Neutrophil (primary cell): ENCODE measurements at regions not wholly inside any gene's neighbourhood (a gene's known extent, or its start where the extent isn't known, plus 50 kb on each side); places are given as distances from the start of the nearest gene placed in this dataset.

Source experiments
- H3K27ac ChIP-seq: fragments of 200-600 bp; sonication (generic); 2 replicates; pipeline ENCODE4 v1.5.1; 2016; ENCODE audit warnings: mild to moderate bottlenecking, moderate library complexity
- H3K27me3 ChIP-seq: fragments of 200-600 bp; sonication (generic); 2 replicates; pipeline ENCODE4 v1.6.0; 2016; ENCODE audit warnings: mild to moderate bottlenecking
- H3K36me3 ChIP-seq: fragments of 200-600 bp; sonication (generic); 2 replicates; pipeline ENCODE4 v1.5.1; 2017
- H3K4me1 ChIP-seq, 2 experiments: fragments of 200-600 bp in 1 of 2; sonication (generic) in 1 of 2; 1 replicate in 1 of 2; 2 replicates in 1 of 2; pipeline versions ENCODE4 v1.5.1 to v1.6.1; 2013 to 2016; ENCODE audit warnings: low read depth in 1 of 2, low read length in 1 of 2, mild to moderate bottlenecking in 1 of 2, moderate library complexity in 1 of 2; ENCODE audit not compliant: control insufficient read depth in 1 of 2, insufficient read depth in 1 of 2
- H3K4me3 ChIP-seq, 2 experiments: fragments of 200-600 bp in 1 of 2; sonication (generic) in 1 of 2; 1 replicate in 1 of 2; 2 replicates in 1 of 2; pipeline ENCODE4 v1.5.1; 2013 to 2016; ENCODE audit warnings: low read depth in 1 of 2, low read length in 1 of 2, mild to moderate bottlenecking in 1 of 2, moderate library complexity in 1 of 2
- H3K9me3 ChIP-seq: fragments of 200-600 bp; sonication (generic); 2 replicates; pipeline ENCODE4 v1.5.1; 2016
- CTCF ChIP-seq: fragments of 200-600 bp; sonication (generic); IDR thresholded peaks from 2 replicates; pipeline ENCODE4 v1.5.1; 2016; ENCODE audit warnings: antibody characterized with exemption

GRCh38 chr20:12079490-12079889 is 161.8 kb downstream of the BTBD3 start:
- Histone ChIP-seq H3K4me1 (no peaks in the 10 kb centered on the region), H3K27me3 (no peaks in the 10 kb centered on the region), H3K36me3 (no peaks in the 10 kb centered on the region), H3K9me3 (no peaks in the 10 kb centered on the region), H3K4me3 (no peak overlapping the region), H3K27ac (no peak overlapping the region)
- TF ChIP-seq CTCF, result no peak

- no peaks in the 10 kb centered on the region for H3K9me3 ChIP-seq
- no peaks in the 10 kb centered on the region for H3K36me3 ChIP-seq
- H3K4me1 ChIP-seq, result no peaks in the 10 kb centered on the region
- H3K27me3 ChIP-seq, result no peaks in the 10 kb centered on the region
- H3K27ac ChIP-seq, result no peak overlapping the region
- no peak overlapping the region for H3K4me3 ChIP-seq
- TF ChIP-seq CTCF, result no peak
Observed at GRCh38 chr20:12083269-12083668, 165.6 kb downstream of the BTBD3 start.

GRCh38 chr20:12084482-12084881 is 166.8 kb downstream of the BTBD3 start:
- H3K27me3 ChIP-seq, result no peaks in the 10 kb centered on the region
- H3K27ac ChIP-seq, result no peak overlapping the region
- H3K9me3 ChIP-seq, result no peaks in the 10 kb centered on the region
- no peak overlapping the region for H3K4me3 ChIP-seq
- no peaks in the 10 kb centered on the region for H3K4me1 ChIP-seq
- no peak for TF ChIP-seq CTCF
- no peaks in the 10 kb centered on the region for H3K36me3 ChIP-seq

- no peak overlapping the region for H3K4me3 ChIP-seq
Observed at GRCh38 chr20:12086359-12086758, 168.7 kb downstream of the BTBD3 start.

GRCh38 chr20:12090920-12091319 is 173.2 kb downstream of the BTBD3 start:
- no peaks in the 10 kb centered on the region for H3K9me3 ChIP-seq
- no peak for TF ChIP-seq CTCF
- H3K4me1 ChIP-seq, result peaks cover 0 to 25% of the 10 kb centered on the region in 2 experiments
- no peaks in the 10 kb centered on the region for H3K27me3 ChIP-seq
- no peak overlapping the region for H3K27ac ChIP-seq
- H3K36me3 ChIP-seq, result no peaks in the 10 kb centered on the region
- H3K4me3 ChIP-seq, result no peak overlapping the region

More at GRCh38 chr20:12086359-12086758, 168.7 kb downstream of the BTBD3 start:
- Histone ChIP-seq H3K27ac (no peak overlapping the region), H3K4me1 (peaks cover 0 to 4% of the 10 kb centered on the region in 2 experiments), H3K36me3 (no peaks in the 10 kb centered on the region), H3K27me3 (no peaks in the 10 kb centered on the region), H3K9me3 (no peaks in the 10 kb centered on the region)
- no peak for TF ChIP-seq CTCF
